CD4-positive, alpha-beta memory T cell (primary cell): ENCODE measurements at regions not wholly inside any gene's neighbourhood (a gene's known extent, or its start where the extent isn't known, plus 50 kb on each side); places are given as distances from the start of the nearest gene placed in this dataset.

Source experiments
- CTCF ChIA-PET: fragments of 350-600 bp; sonication (Branson Sonifier 250); formaldehyde crosslinking; loops from one replicate; lab custom pipeline; 2021; ENCODE audit warnings: inconsistent platforms; ENCODE audit not compliant: partially characterized antibody; lab: Charles Lee
- POLR2A ChIA-PET: fragments of 350-600 bp; sonication (Branson Sonifier 250); formaldehyde crosslinking; loops from one replicate; lab custom pipeline; 2021; ENCODE audit not compliant: partially characterized antibody; lab: Charles Lee
- DNase-seq, 5 donors: peaks; one replicate each; pipeline versions ENCODE4 v3.0.0 to v3.0.0-alpha.2; 2020 to 2022; ENCODE audit warnings: mixed read lengths in 1 of 5
- H3K27ac ChIP-seq: one replicate; pipeline ENCODE4 v1.7.0; 2013; ENCODE audit warnings: low read depth, low read length
- H3K27me3 ChIP-seq: 2 replicates; pipeline ENCODE4 v1.7.0; 2013; ENCODE audit warnings: mild to moderate bottlenecking, low read length, moderate library complexity; ENCODE audit not compliant: insufficient read depth
- H3K36me3 ChIP-seq: 2 replicates; pipeline ENCODE4 v1.7.0; 2013; ENCODE audit warnings: mild to moderate bottlenecking, low read length, moderate library complexity; ENCODE audit not compliant: insufficient read depth
- H3K4me1 ChIP-seq: 2 replicates; pipeline ENCODE4 v1.7.0; 2013; ENCODE audit warnings: mild to moderate bottlenecking, low read length, moderate library complexity; ENCODE audit not compliant: insufficient read depth
- H3K4me3 ChIP-seq, 2 donors: one replicate each; pipeline ENCODE4 v1.7.0; 2013; ENCODE audit warnings: low read length in 2 of 2, mild to moderate bottlenecking in 1 of 2
- H3K9me3 ChIP-seq, 2 donors: one replicate each; pipeline ENCODE4 v1.7.0; 2013; ENCODE audit warnings: low read length in 2 of 2, control low read depth in 1 of 2; ENCODE audit not compliant: control insufficient read depth in 1 of 2
- H3K27ac Mint-ChIP-seq, 7 donors: one replicate each; pipeline ENCODE4 v1.8.0; 2020 to 2021; ENCODE audit warnings: mixed read lengths in 7 of 7, mild to moderate bottlenecking in 6 of 7, inconsistent platforms in 3 of 7, moderate library complexity in 3 of 7
- H3K27me3 Mint-ChIP-seq, 2 donors: one replicate each; pipeline ENCODE4 v1.8.0; 2020 to 2021; ENCODE audit warnings: mixed read lengths in 2 of 2
- H3K36me3 Mint-ChIP-seq, 2 donors: one replicate each; pipeline ENCODE4 v1.8.0; 2020 to 2021; ENCODE audit warnings: mixed read lengths in 2 of 2, inconsistent platforms in 1 of 2, mild to moderate bottlenecking in 1 of 2
- H3K4me1 Mint-ChIP-seq, 4 donors: one replicate each; pipeline ENCODE4 v1.8.0; 2020 to 2021; ENCODE audit warnings: mixed read lengths in 4 of 4, mild to moderate bottlenecking in 1 of 4
- H3K4me3 Mint-ChIP-seq, 8 donors: one replicate each; pipeline ENCODE4 v1.8.0; 2020 to 2021; ENCODE audit warnings: mixed read lengths in 8 of 8, mild to moderate bottlenecking in 7 of 8, moderate library complexity in 6 of 8, inconsistent platforms in 3 of 8
- H3K9me3 Mint-ChIP-seq, 8 donors: one replicate each; pipeline ENCODE4 v1.8.0; 2020 to 2021; ENCODE audit warnings: mixed read lengths in 8 of 8, mild to moderate bottlenecking in 5 of 8, inconsistent platforms in 3 of 8, moderate library complexity in 1 of 8
- intact Hi-C: fragments of 100-400 bp; cut with micrococcal nuclease; formaldehyde crosslinking; loops from one replicate; pipeline ENCODE4 v1.15.1; 2023

DNA sequence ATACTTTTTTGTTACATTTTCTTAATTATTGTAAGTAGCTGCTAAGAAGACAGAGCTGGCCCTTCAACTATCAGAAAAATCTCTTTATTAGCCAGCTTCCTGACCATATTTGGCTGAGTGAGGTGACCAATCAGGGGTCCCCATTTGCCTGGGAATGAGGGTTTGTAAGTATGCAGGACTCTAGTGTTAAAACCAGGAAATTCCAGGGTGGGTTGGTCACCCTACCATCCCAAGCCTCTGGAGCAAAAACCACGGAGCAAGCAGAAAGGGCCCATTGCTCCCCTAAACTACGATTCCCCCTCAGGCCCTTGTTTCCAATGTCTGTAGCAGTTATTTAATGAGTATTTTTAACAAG lies 165.6 kb upstream of the NCKAP5 start:
- H3K36me3 ChIP-seq: no peaks in the 10 kb centered on the region
- Mint-ChIP-seq H3K27me3 (no peaks in the 10 kb centered on the region), H3K4me3 (no peak overlapping the region), H3K27ac (no peak overlapping the region), H3K36me3 (no peaks in the 10 kb centered on the region), H3K9me3 (peaks cover 0 to 4% (median under 1%) of the 10 kb centered on the region in 8 donors), H3K4me1 (no peaks in the 10 kb centered on the region)
- H3K9me3 ChIP-seq: no peaks in the 10 kb centered on the region
- no peak overlapping the region for H3K4me3 ChIP-seq
- CTCF ChIA-PET: no interaction called here
- H3K27me3 ChIP-seq: no peaks in the 10 kb centered on the region
- H3K4me1 ChIP-seq: no peaks in the 10 kb centered on the region
- DNase-seq: no peak
- intact Hi-C loops: no loop called here
- POLR2A ChIA-PET: no interaction called here
- no peak overlapping the region for H3K27ac ChIP-seq

DNA sequence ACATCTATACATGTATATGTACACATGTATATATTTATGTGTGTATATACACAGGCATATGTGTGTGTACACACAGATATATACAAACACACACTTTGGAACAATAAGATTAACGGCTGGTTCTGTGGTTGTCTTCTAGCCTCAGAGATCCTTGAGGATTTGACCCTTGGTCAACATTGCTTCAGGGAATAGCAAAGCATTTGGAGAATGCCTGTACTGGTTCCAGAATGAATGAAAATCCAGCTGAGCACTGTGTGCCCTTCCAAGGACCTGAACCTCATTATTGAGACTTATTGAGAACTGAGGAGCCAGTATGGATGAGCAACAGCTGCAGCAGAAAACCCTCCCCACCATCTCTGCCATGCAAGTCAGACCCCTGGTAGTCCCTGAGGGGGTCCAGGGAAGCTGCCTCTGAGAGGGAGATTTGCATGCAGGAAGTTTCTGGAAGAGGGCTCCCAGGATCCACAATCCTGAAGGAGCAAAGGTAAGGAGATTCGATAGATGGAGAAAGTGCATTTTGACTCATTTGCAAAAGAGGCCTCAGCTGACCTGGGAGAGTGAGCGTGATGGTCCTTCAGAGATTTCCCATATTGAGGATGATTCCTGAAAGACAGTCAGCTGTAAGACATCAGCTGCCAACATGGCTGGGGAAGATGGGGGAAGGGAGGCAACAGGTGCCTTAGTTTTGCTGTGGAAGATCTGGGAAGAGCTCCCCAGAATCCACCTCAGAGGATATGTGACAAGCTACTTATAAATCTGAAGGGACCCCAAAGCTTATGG lies 166.6 kb upstream of the NCKAP5 start:
- H3K4me3 Mint-ChIP-seq: no peak overlapping the region
- no peaks in the 10 kb centered on the region for H3K4me1 ChIP-seq
- H3K27ac Mint-ChIP-seq: peak overlapping the region in 1 of 7 donors; percentile 53
- CTCF ChIA-PET: no interaction called here
- no peaks in the 10 kb centered on the region for H3K27me3 Mint-ChIP-seq
- POLR2A ChIA-PET: no interaction called here
- no peaks in the 10 kb centered on the region for H3K27me3 ChIP-seq
- DNase-seq: no peak
- intact Hi-C loops: no loop called here
- no peaks in the 10 kb centered on the region for H3K36me3 Mint-ChIP-seq
- H3K27ac ChIP-seq: no peak overlapping the region
- no peaks in the 10 kb centered on the region for H3K9me3 ChIP-seq
- peaks cover 0 to 4% (median under 1%) of the 10 kb centered on the region in 8 donors for H3K9me3 Mint-ChIP-seq
- no peaks in the 10 kb centered on the region for H3K4me1 Mint-ChIP-seq
- H3K4me3 ChIP-seq: no peak overlapping the region
- no peaks in the 10 kb centered on the region for H3K36me3 ChIP-seq

DNA sequence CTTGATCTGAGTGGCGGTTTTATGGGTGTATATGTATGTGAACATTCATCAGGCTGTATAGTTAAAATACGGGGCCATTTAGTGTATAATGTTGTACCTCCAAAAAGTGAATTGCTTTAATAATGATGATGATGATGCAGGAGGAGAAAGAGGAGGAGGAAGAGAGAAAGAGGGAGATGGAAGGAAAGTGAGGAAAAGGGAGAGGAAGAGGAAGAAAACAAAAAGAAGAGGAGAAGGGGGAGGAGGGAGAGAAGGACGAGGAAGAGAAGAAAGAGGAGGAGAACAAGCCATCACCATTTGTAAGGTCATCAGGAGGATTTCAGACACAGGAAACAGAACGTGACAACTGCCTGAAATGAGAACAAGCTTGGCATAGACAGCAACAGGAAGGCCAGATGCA lies 168.4 kb upstream of the NCKAP5 start:
- Mint-ChIP-seq H3K4me1 (no peaks in the 10 kb centered on the region), H3K27me3 (no peaks in the 10 kb centered on the region), H3K36me3 (no peaks in the 10 kb centered on the region), H3K4me3 (no peak overlapping the region), H3K9me3 (peaks cover 0 to 4% (median 0%) of the 10 kb centered on the region in 8 donors), H3K27ac (no peak overlapping the region)
- Histone ChIP-seq H3K36me3 (no peaks in the 10 kb centered on the region), H3K4me3 (no peak overlapping the region), H3K9me3 (no peaks in the 10 kb centered on the region), H3K27ac (no peak overlapping the region), H3K27me3 (no peaks in the 10 kb centered on the region), H3K4me1 (no peaks in the 10 kb centered on the region)
- intact Hi-C loops: no loop called here
- POLR2A ChIA-PET: no interaction called here
- CTCF ChIA-PET: no interaction called here
- no peak for DNase-seq

DNA sequence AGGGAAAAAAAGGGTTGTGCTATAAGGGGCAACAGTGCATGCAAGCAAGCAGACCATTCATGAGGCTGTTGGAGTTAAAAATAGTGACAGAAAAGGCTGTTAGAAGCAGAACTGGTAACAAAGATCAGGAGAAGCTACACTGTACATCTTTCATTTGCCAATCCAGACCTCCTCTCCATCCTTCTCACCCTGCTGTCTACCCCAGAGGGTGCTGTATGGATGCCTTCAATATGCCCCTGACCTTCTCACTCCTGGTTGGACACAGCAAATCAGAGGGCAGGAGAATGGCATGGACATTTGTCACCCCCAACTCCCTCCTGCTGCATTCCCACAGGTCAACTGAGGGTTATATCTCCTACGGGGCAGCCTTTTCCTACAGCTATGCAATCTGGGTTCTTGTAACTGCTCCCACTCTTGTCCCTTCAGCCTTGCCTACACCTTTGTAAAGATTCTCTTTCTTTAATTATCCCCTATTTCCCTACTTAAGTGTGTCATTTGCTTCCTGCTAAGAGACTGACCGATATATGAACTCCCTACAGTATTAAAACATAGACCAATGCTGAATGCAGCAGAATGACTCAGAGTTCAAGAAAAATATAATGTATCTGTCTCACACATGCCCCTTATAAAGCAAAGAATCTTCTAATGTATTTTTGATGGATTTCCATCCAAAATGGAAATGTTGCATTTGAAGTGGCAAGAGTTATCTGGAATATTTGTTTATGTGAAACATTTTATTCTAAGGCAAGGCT lies 169.2 kb upstream of the NCKAP5 start:
- Histone ChIP-seq H3K36me3 (no peaks in the 10 kb centered on the region), H3K4me1 (no peaks in the 10 kb centered on the region), H3K27me3 (no peaks in the 10 kb centered on the region), H3K4me3 (no peak overlapping the region), H3K9me3 (no peaks in the 10 kb centered on the region), H3K27ac (no peak overlapping the region)
- no peak for DNase-seq
- H3K4me1 Mint-ChIP-seq: no peaks in the 10 kb centered on the region
- peaks cover 0 to 4% (median 0%) of the 10 kb centered on the region in 8 donors for H3K9me3 Mint-ChIP-seq
- H3K4me3 Mint-ChIP-seq: no peak overlapping the region
- POLR2A ChIA-PET: no interaction called here
- CTCF ChIA-PET: no interaction called here
- H3K27me3 Mint-ChIP-seq: peaks cover 0 to 1% of the 10 kb centered on the region in 2 donors
- H3K27ac Mint-ChIP-seq: no peak overlapping the region
- no peaks in the 10 kb centered on the region for H3K36me3 Mint-ChIP-seq
- intact Hi-C loops: no loop called here

DNA sequence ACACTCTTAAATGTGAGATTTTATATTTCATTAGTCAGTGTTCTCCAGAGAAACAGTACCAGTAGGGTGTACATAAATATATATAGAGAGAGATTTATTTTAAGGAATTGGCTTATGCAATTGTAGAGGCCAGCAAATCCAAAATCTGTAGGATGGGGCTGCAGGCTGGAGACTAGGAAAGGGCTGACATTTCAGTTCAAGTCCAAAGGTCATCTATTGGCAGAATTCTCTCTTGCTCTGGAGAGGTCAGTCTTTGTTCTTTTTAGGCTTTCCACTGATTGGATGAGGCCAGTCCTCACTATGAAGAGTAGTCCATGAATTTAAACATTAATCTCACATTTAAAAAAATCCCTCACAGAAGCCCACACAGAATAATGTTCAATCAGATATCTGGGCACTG lies 170.8 kb upstream of the NCKAP5 start:
- H3K9me3 ChIP-seq: no peaks in the 10 kb centered on the region
- Mint-ChIP-seq H3K36me3 (no peaks in the 10 kb centered on the region), H3K27ac (no peak overlapping the region), H3K4me3 (no peak overlapping the region), H3K27me3 (peaks cover 0 to 3% of the 10 kb centered on the region in 2 donors), H3K9me3 (peaks cover 0 to 4% (median 0%) of the 10 kb centered on the region in 8 donors), H3K4me1 (no peaks in the 10 kb centered on the region)
- no peaks in the 10 kb centered on the region for H3K27me3 ChIP-seq
- no peaks in the 10 kb centered on the region for H3K4me1 ChIP-seq
- intact Hi-C loops: no loop called here
- H3K27ac ChIP-seq: no peak overlapping the region
- CTCF ChIA-PET: no interaction called here
- H3K36me3 ChIP-seq: no peaks in the 10 kb centered on the region
- H3K4me3 ChIP-seq: no peak overlapping the region
- POLR2A ChIA-PET: no interaction called here
- no peak for DNase-seq

DNA sequence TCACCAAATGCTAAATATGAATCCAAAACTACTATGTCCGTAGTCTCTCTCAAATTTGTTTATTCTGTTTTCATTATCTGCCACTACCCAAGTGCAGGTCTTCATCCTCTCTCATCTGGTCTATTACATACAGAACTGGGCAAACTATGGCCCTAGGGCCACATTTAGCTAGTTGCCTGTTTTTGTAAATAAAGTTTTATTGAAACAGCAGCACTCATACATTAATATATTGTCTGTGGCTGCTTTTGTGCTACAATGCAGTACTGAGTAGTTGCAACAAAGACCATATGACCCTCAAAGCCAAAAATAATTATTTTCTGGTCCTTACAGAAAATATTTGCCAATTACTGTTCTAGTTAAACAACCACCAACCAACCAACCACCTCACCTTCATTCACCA lies 172.2 kb upstream of the NCKAP5 start:
- CTCF ChIA-PET: no interaction called here
- DNase-seq: no peak

DNA sequence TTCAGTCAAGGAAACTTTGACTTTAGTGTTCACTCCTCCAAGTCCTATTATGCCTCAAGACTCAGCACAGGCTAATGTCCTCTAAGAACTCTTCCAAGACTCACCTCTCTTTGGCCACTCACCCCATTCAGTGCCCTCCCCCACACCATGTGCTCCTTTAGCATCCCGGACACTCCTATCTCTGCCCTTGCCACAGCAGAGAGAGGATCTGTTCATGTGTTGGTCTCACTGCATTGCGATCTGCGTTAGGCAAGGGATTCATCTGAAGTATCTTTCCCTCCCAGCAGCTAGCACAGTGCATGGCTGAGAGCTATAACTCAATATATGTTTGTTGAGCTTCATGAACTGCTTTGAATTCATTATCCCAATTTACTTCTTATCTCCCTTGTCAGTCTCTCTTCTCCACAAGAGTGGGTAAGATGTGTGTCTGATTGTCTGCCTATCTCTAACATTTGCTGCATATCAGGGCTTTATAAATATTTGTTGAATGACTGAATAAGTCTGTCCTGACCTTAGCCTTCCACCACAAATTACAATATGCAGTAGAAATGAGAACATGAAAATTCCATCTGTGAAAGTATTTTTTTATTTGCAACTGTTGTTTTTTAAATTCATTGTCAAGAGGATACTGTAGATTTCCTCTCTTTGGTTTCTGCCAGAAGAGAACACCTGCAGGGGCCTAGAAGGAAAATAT lies 179.9 kb upstream of the NCKAP5 start:
- no peaks in the 10 kb centered on the region for H3K4me1 Mint-ChIP-seq
- POLR2A ChIA-PET: no interaction called here

More for the DNA sequence above, 172.2 kb upstream of the NCKAP5 start:
- no peaks in the 10 kb centered on the region for H3K4me1 Mint-ChIP-seq
- H3K27me3 ChIP-seq: no peaks in the 10 kb centered on the region
- no peaks in the 10 kb centered on the region for H3K4me1 ChIP-seq
- no peak overlapping the region for H3K27ac Mint-ChIP-seq
- H3K36me3 ChIP-seq: no peaks in the 10 kb centered on the region
- POLR2A ChIA-PET: no interaction called here
- intact Hi-C loops: no loop called here
- H3K27ac ChIP-seq: no peak overlapping the region
- no peaks in the 10 kb centered on the region for H3K9me3 ChIP-seq
- no peak overlapping the region for H3K4me3 ChIP-seq
- H3K4me3 Mint-ChIP-seq: no peak overlapping the region
- H3K9me3 Mint-ChIP-seq: peaks cover 0 to 4% (median 0%) of the 10 kb centered on the region in 8 donors
- H3K27me3 Mint-ChIP-seq: peaks cover 1 to 3% of the 10 kb centered on the region in 2 donors
- no peaks in the 10 kb centered on the region for H3K36me3 Mint-ChIP-seq

More for the DNA sequence above, 179.9 kb upstream of the NCKAP5 start:
- H3K27ac ChIP-seq: no peak overlapping the region
- H3K4me1 ChIP-seq: no peaks in the 10 kb centered on the region
- no peaks in the 10 kb centered on the region for H3K9me3 ChIP-seq
- peaks cover 7% of the 10 kb centered on the region in 2 donors for H3K27me3 Mint-ChIP-seq
- no peaks in the 10 kb centered on the region for H3K36me3 ChIP-seq
- intact Hi-C loops: no loop called here
- no peak overlapping the region for H3K27ac Mint-ChIP-seq
- no peak for DNase-seq
- H3K36me3 Mint-ChIP-seq: no peaks in the 10 kb centered on the region
- no peak overlapping the region for H3K4me3 ChIP-seq
- no peaks in the 10 kb centered on the region for H3K27me3 ChIP-seq
- no peak overlapping the region for H3K4me3 Mint-ChIP-seq
- CTCF ChIA-PET: no interaction called here
- H3K9me3 Mint-ChIP-seq: peaks cover 0 to 2% (median 0%) of the 10 kb centered on the region in 8 donors
